ENCODE measurements at regions not wholly inside any gene's neighbourhood (a gene's known extent, or its start where the extent isn't known, plus 50 kb on each side); places are given as distances from the start of the nearest gene placed in this dataset.

GRCh38 chr19:32047788-32048187 is 297.6 kb upstream of the ZNF507 start:
- H3K4me3 ChIP-seq (ENCODE audit: low read depth, poor library complexity, severe bottlenecking): no peak overlapping the region
- no peak for TF ChIP-seq CTCF (IDR thresholded peaks at IDR 0.05)
- no peak for TF ChIP-seq POLR2A (IDR thresholded peaks at IDR 0.05)
- WGBS, 2 donors: 66% methylated on average over 5 of the region's 5 CpGs
- no peak for DNase-seq (ENCODE audit: low spot score in 2 of 2)
- intact Hi-C loops (cut with DNase I; ENCODE audit: low total_unique reads): no loop called here

- no peak overlapping the region for H3K4me3 ChIP-seq (ENCODE audit: low read depth, poor library complexity, severe bottlenecking)
- no peak for TF ChIP-seq POLR2A (IDR thresholded peaks at IDR 0.05)
- TF ChIP-seq CTCF (IDR thresholded peaks at IDR 0.05): no peak
- no peak for DNase-seq (ENCODE audit: low spot score in 2 of 2)
- 65 to 81% methylated on average over 3 of the region's 3 CpGs for WGBS, 2 donors
- intact Hi-C loops (cut with DNase I; ENCODE audit: low total_unique reads): no loop called here
These were observed 292.0 kb upstream of the ZNF507 start for GRCh38 chr19:32053376-32053775.

- intact Hi-C loops (cut with DNase I; ENCODE audit: low total_unique reads): no loop called here
- TF ChIP-seq POLR2A (IDR thresholded peaks at IDR 0.05) (no peak), CTCF (IDR thresholded peaks at IDR 0.05) (no peak)
- 67 to 77% methylated on average over 10 of the region's 10 CpGs for WGBS, 2 donors
- H3K4me3 ChIP-seq (ENCODE audit: low read depth, poor library complexity, severe bottlenecking): no peak overlapping the region
- no peak for DNase-seq (ENCODE audit: low spot score in 2 of 2)
These were observed 291.5 kb upstream of the ZNF507 start for GRCh38 chr19:32053861-32054260.

- 57 to 82% methylated on average over 1 of the region's 1 CpG for WGBS, 2 donors
- intact Hi-C loops (cut with DNase I; ENCODE audit: low total_unique reads): no loop called here
- TF ChIP-seq CTCF (IDR thresholded peaks at IDR 0.05) (no peak), POLR2A (IDR thresholded peaks at IDR 0.05) (no peak)
- no peak for DNase-seq (ENCODE audit: low spot score in 2 of 2)
- no peak overlapping the region for H3K4me3 ChIP-seq (ENCODE audit: low read depth, poor library complexity, severe bottlenecking)
These were observed 287.3 kb upstream of the ZNF507 start for GRCh38 chr19:32058131-32058530.

GRCh38 chr19:32061315-32061714 is 284.1 kb upstream of the ZNF507 start:
- H3K4me3 ChIP-seq (ENCODE audit: low read depth, poor library complexity, severe bottlenecking): no peak overlapping the region
- TF ChIP-seq POLR2A (IDR thresholded peaks at IDR 0.05) (no peak), CTCF (IDR thresholded peaks at IDR 0.05) (no peak)
- intact Hi-C loops (cut with DNase I; ENCODE audit: low total_unique reads): no loop called here
- no peak for DNase-seq (ENCODE audit: low spot score in 2 of 2)
- 64 to 70% methylated on average over 1 of the region's 1 CpG for WGBS, 2 donors

GRCh38 chr19:32063601-32064000 is 281.8 kb upstream of the ZNF507 start:
- no peak for DNase-seq (ENCODE audit: low spot score in 2 of 2)
- 63 to 78% methylated on average over 10 of the region's 10 CpGs for WGBS, 2 donors
- H3K4me3 ChIP-seq (ENCODE audit: low read depth, poor library complexity, severe bottlenecking): no peak overlapping the region
- TF ChIP-seq POLR2A (IDR thresholded peaks at IDR 0.05) (no peak), CTCF (IDR thresholded peaks at IDR 0.05) (no peak)
- intact Hi-C loops (cut with DNase I; ENCODE audit: low total_unique reads): no loop called here
